Right cardiac atrium (tissue), 5 donors: ENCODE measurements at regions not wholly inside any gene's neighbourhood (a gene's known extent, or its start where the extent isn't known, plus 50 kb on each side); places are given as distances from the start of the nearest gene placed in this dataset.
"Not testable (repeated sequence)": the region's sequence is repeated elsewhere in the genome, so short reads cannot be mapped to it uniquely, and the experiment has no call there.

ENCODE experiments used
- ATAC-seq, 2 donors: fragments of 200-7000 bp; cut with Tn5 transposase; one replicate each; pipeline versions ENCODE4 v1.8.0 to v1.9.1; 2020; ENCODE audit warnings: moderate library complexity in 2 of 2, mild to moderate bottlenecking in 1 of 2
- DNase-seq, 3 donors: peaks; one replicate each; pipeline ENCODE4 v3.0.0-alpha.2; 2020
- H3K27ac ChIP-seq: one replicate; pipeline ENCODE4 v1.5.1; 2013; ENCODE audit warnings: mild to moderate bottlenecking, low read length, control low read depth, moderate library complexity
- H3K27me3 ChIP-seq: one replicate; pipeline ENCODE4 v1.6.1; 2013; ENCODE audit not compliant: control insufficient read depth, insufficient read depth
- H3K4me1 ChIP-seq: one replicate; pipeline ENCODE4 v1.6.1; 2013; ENCODE audit warnings: low read length; ENCODE audit not compliant: control insufficient read depth, insufficient read depth
- H3K4me3 ChIP-seq: one replicate; pipeline ENCODE4 v1.5.1; 2013; ENCODE audit warnings: low read length, control low read depth
- H3K9me3 ChIP-seq: one replicate; pipeline ENCODE4 v1.6.1; 2013; ENCODE audit warnings: low read length; ENCODE audit not compliant: control insufficient read depth
- WGBS: extraction: QIAGEN DNeasy Blood & Tissue Kit; methylation state at CpG from one replicate; pipeline ENCODE4 v1.1.7; 2013; 5-methylcytosine and 5-hydroxymethylcytosine counted together
- intact Hi-C, 4 donors: fragments of 100-400 bp; cut with DNase I; formaldehyde crosslinking; loops; one replicate each; pipeline versions ENCODE4 v1.11.0 to v1.14.0; 2022 to 2023
- donor health status: healthy with polysubstance abuse.
- donor health status: DM: no; HTN: yes; CAD: no.
- donor health status: DM: no; HTN: no; CAD: no.
- donor health status: DM: no; HTN: yes; CAD: no; lungs with severe emphysema.
- donor health status: DM: yes; HTN: yes; CAD: no.

DNA sequence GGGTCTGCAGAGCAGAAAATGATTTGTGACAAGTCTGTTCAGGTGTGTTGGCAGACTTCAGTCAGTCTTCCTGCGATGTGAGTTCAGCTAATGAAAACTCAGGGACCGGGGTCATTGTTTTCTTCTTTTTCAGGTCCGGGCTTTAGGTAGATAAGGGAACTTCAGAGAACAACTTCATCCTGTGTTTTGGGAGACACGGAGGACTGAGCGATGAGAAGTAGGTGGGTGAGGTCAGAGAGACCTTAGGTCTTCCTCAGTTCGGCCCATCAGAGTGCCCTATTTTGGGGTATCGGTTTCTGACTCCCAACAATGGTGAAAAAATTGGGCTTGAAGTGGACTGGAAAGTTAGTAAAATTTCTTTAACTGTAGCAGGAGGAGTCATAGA lies 88.9 kb upstream of the ATF7IP2 start:
- Histone ChIP-seq H3K4me3 (no peak overlapping the region), H3K27ac (no peak overlapping the region), H3K27me3 (no peaks in the 10 kb centered on the region), H3K4me1 (no peaks in the 10 kb centered on the region), H3K9me3 (no peaks in the 10 kb centered on the region)
- intact Hi-C loops = no loop called here
- 91% methylated on average over 7 of the region's 7 CpGs for WGBS
- no peak for DNase-seq
- no peak for ATAC-seq

GRCh38 chr16:10297341-10298006 lies 88.4 kb upstream of the ATF7IP2 start:
- intact Hi-C loops = no loop called here
- ATAC-seq = no peak
- Histone ChIP-seq H3K4me3 (no peak overlapping the region), H3K27ac (no peak overlapping the region), H3K27me3 (no peaks in the 10 kb centered on the region), H3K9me3 (no peaks in the 10 kb centered on the region), H3K4me1 (no peaks in the 10 kb centered on the region)
- no peak for DNase-seq
- WGBS = 78% methylated on average over 13 of the region's 13 CpGs

- Histone ChIP-seq H3K27me3 (no peaks in the 10 kb centered on the region), H3K4me1 (no peaks in the 10 kb centered on the region), H3K9me3 (no peaks in the 10 kb centered on the region), H3K4me3 (no peak overlapping the region), H3K27ac (no peak overlapping the region)
- intact Hi-C loops = no loop called here
- ATAC-seq = no peak
- no peak for DNase-seq
- WGBS = 92% methylated on average over 3 of the region's 3 CpGs
These were observed 85.0 kb upstream of the ATF7IP2 start for GRCh38 chr16:10300905-10301304.

DNA sequence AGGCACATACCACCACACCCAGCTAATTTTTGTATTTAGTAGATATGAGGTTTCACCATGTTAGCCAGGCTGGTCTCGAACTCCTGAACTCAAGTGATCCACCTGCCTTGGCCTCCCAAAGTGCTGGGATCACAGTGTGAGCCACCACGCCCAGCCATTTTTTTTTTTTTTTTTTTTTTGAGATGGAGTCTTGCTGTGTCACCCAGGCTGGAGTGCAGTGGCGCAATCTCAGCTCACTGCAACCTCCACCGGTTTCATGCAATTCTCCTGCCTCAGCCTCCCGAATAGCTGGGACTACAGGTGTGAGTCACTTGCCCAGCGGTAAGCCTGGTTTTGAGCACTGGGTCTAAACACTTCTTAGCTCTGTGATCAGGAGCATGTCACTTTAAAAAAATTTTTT lies 84.3 kb upstream of the ATF7IP2 start:
- H3K9me3 ChIP-seq, ATAC-seq, H3K4me1 ChIP-seq, DNase-seq, intact Hi-C loops, H3K27me3 ChIP-seq, H3K4me3 ChIP-seq, H3K27ac ChIP-seq: not testable (repeated sequence)
- WGBS = 93% methylated on average over 6 of the region's 6 CpGs

DNA sequence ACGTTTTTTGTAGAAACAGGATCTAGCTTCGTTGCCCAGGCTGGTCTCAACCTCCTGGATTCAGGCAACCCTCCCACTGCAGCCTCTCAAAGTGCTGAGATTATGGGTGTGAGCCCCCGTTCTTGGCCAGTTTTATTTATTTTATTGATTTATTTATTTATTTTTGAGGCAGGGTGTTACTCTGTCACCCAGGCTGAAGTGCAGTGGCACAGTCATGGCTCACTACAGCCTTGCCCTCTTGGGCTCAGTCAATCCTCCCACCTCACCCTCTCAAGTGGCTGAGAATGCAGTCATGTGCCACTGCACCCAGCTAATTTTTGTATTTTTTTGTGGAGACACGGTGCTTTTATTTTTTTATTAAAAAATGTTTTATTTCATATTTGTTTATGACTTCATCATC lies 79.9 kb upstream of the ATF7IP2 start:
- ATAC-seq = no peak

DNA sequence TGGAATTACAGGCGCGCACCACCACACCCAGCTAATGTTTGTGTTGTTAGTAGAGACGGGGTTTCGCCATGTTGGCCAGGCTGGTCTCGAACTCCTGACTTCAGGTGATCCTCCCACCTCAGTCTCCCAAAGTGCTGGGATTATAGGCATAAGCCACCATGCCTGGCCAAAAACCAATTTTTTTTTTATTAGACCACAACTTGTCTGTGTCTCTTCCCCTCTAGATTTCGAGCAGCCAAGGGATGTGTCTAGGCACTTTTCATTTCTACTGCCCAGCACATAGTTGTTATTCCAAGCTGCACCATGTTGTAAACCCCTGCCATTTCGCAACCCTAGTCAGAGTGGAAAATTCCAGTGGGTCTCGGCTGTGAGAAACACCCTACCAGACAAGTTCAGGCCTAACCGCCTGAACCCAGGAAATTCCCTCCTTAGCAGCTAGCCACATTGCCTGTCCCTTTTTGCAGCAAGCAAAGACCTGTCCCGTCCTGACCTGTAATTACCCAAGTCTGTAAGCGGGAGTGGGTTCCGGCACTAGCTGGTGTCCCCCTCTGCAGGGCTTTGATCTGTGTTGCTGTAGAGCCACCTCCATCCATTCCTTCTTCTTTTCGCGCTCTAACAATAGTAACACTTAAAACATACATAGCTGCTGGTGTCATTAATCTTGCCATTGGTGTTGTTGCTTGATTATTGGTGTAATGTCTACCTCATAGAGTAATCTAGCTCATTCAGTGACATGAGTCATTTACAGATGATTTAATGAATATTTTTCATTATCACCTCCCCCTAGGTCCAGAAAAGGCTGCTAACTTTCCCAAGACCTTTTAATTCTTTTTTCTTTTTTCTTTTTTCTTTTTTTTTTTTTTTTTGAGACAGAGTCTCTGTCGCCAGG lies 77.3 kb upstream of the ATF7IP2 start:
- H3K27ac ChIP-seq = no peak overlapping the region
- intact Hi-C loops = no loop called here
- WGBS = 82% methylated on average over 15 of the region's 15 CpGs
- no peaks in the 10 kb centered on the region for H3K9me3 ChIP-seq
- H3K4me1 ChIP-seq = no peaks in the 10 kb centered on the region
- no peak overlapping the region for H3K4me3 ChIP-seq
- H3K27me3 ChIP-seq = no peaks in the 10 kb centered on the region
- no peak for ATAC-seq
- DNase-seq = no peak

More for the DNA sequence above, 79.9 kb upstream of the ATF7IP2 start:
- no peak for DNase-seq
- intact Hi-C loops = no loop called here
- Histone ChIP-seq H3K27me3 (no peaks in the 10 kb centered on the region), H3K4me3 (no peak overlapping the region), H3K4me1 (no peaks in the 10 kb centered on the region), H3K27ac (no peak overlapping the region), H3K9me3 (no peaks in the 10 kb centered on the region)
- 76% methylated on average over 4 of the region's 4 CpGs for WGBS

DNA sequence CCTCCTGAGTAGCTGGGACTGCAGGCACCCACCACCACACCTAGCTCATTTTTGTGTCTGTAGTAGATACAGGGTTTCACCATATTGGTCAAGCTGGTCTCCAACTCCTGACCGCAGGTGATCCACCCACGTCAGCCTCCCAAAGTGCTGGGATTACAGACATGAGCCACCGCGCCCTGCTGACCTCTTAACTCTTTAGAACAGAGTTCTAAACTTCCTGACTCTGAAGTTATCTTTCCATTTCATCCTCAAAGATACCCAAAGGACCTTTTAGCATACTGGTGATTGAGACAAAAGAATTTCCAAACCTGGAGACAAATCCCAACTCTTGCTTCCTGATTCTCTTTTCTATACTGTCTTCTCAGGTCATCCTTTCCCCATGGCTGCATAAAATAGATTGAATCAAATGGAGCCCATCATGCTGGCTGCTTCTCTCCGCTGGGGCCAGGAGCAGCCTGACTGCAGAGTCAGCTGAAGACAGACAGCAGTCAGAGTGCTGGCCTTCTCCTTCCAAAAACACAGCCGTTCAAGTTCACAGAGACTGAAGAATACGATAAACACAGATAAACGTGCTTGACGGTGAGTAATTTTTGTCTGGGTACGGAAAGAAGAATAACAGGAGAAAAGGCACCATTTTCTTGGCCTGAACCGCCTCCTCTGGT lies 76.5 kb upstream of the ATF7IP2 start:
- 71% methylated on average over 11 of the region's 11 CpGs for WGBS

GRCh38 chr16:10312008-10312407 lies 73.9 kb upstream of the ATF7IP2 start:
- intact Hi-C loops = loop anchor here in 1 of 4 donors (5.0 kb wide), 1 partner anchor 195 kb away; no protein-coding TSS in a partner anchor
- DNase-seq (no peak), ATAC-seq (no peak)
- 56% methylated on average over 5 of the region's 5 CpGs for WGBS
- Histone ChIP-seq H3K4me1 (no peaks in the 10 kb centered on the region), H3K9me3 (no peaks in the 10 kb centered on the region), H3K27ac (no peak overlapping the region), H3K4me3 (no peak overlapping the region), H3K27me3 (no peaks in the 10 kb centered on the region)

More for the DNA sequence above, 76.5 kb upstream of the ATF7IP2 start:
- H3K27me3 ChIP-seq = no peaks in the 10 kb centered on the region
- no peaks in the 10 kb centered on the region for H3K4me1 ChIP-seq
- intact Hi-C loops = no loop called here
- no peak overlapping the region for H3K4me3 ChIP-seq
- no peaks in the 10 kb centered on the region for H3K9me3 ChIP-seq
- H3K27ac ChIP-seq = no peak overlapping the region
- DNase-seq = no peak
- ATAC-seq = no peak

- 71% methylated on average over 7 of the region's 7 CpGs for WGBS
- Histone ChIP-seq H3K4me3 (no peak overlapping the region), H3K27me3 (no peaks in the 10 kb centered on the region), H3K27ac (no peak overlapping the region), H3K9me3 (no peaks in the 10 kb centered on the region), H3K4me1 (no peaks in the 10 kb centered on the region)
- DNase-seq (no peak), ATAC-seq (no peak)
- intact Hi-C loops = loop anchor here in 1 of 4 donors (5.0 kb wide), 1 partner anchor 194 kb away; no protein-coding TSS in a partner anchor
These were observed 72.8 kb upstream of the ATF7IP2 start for GRCh38 chr16:10312784-10313724.

DNA sequence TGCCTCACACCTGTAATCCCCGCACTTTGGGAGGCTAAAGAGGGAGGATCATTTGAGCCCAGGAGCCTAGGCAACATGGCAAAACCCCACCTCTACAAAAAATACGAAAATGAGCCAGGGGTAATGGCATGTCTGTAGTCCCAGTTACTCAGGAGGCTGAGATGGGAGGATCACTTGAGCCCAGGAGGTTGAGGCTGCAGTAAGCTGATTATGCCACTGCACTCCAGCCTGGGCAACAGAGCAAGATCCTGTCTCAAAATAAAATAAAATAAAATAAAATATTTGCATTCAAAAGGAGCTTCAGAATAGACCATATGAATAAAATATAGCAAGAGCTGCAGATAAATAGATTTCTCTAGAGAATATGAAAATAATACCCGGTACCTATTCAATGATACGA lies 71.5 kb upstream of the ATF7IP2 start:
- Histone ChIP-seq H3K27me3 (no peaks in the 10 kb centered on the region), H3K9me3 (no peaks in the 10 kb centered on the region), H3K4me3 (no peak overlapping the region), H3K4me1 (no peaks in the 10 kb centered on the region), H3K27ac (no peak overlapping the region)
- ATAC-seq (no peak), DNase-seq (no peak)
- intact Hi-C loops = loop anchor here in 1 of 4 donors (5.0 kb wide), 1 partner anchor 193 kb away; no protein-coding TSS in a partner anchor
- WGBS = 83% methylated on average over 4 of the region's 4 CpGs
